OCI-LY3 (cell line): ENCODE measurements at regions not wholly inside any gene's neighbourhood (a gene's known extent, or its start where the extent isn't known, plus 50 kb on each side); places are given as distances from the start of the nearest gene placed in this dataset.

Experiments used
- H2AFZ ChIP-seq: fragments of 200-600, 300-600 bp; shearing (Covaris generic); 2 replicates; pipeline ENCODE4 v1.6.0; 2014; ENCODE audit warnings: antibody characterized with exemption, low read depth, low read length
- H3K27ac ChIP-seq: fragments of 200-600, 300-600 bp; sonication (generic); 2 replicates; pipeline ENCODE4 v1.5.1; 2014; ENCODE audit warnings: mild to moderate bottlenecking, low read length, moderate library complexity, mixed read lengths
- H3K27me3 ChIP-seq: fragments of 200-600, 300-600 bp; sonication (generic); 2 replicates; pipeline ENCODE4 v1.6.1; 2014; ENCODE audit warnings: low read depth, low read length, mixed read lengths
- H3K36me3 ChIP-seq: fragments of 200-600, 300-600 bp; sonication (generic); replicated peaks from 2 replicates; pipeline ENCODE3; 2014; ENCODE audit warnings: low read depth, low read length, mixed read lengths
- H3K4me1 ChIP-seq: fragments of 300-600, 200-600 bp; sonication (generic); 2 replicates; pipeline ENCODE4 v1.6.1; 2014; ENCODE audit warnings: low read length, mixed read lengths
- H3K4me2 ChIP-seq: fragments of 200-600, 300-600 bp; sonication (generic); 2 replicates; pipeline ENCODE4 v1.6.1; 2014; ENCODE audit warnings: low read length, mixed read lengths
- H3K4me3 ChIP-seq: fragments of 300-600, 200-600 bp; sonication (generic); 2 replicates; pipeline ENCODE4 v1.5.1; 2014; ENCODE audit warnings: antibody characterized with exemption, mild to moderate bottlenecking, low read length, moderate library complexity
- H3K79me2 ChIP-seq: fragments of 300-600, 200-600 bp; shearing (Covaris generic); 2 replicates; pipeline ENCODE4 v1.6.1; 2014; ENCODE audit warnings: mild to moderate bottlenecking, low read length, mixed read lengths
- H3K9ac ChIP-seq: fragments of 300-600, 200-600 bp; shearing (Covaris generic); 2 replicates; pipeline ENCODE4 v1.6.0; 2014; ENCODE audit warnings: mild to moderate bottlenecking, low read length, moderate library complexity
- H3K9me3 ChIP-seq: fragments of 200-600, 300-600 bp; shearing (Covaris generic); 2 replicates; pipeline ENCODE4 v1.6.1; 2014; ENCODE audit warnings: low read length, mixed read lengths; ENCODE audit not compliant: insufficient read depth
- H4K20me1 ChIP-seq: fragments of 200-600, 300-600 bp; sonication (generic); 2 replicates; pipeline ENCODE4 v1.6.1; 2016; ENCODE audit warnings: low read length, mixed read lengths; ENCODE audit not compliant: insufficient read depth
- CTCF ChIP-seq: fragments of 200-600, 300-600 bp; sonication (generic); IDR thresholded peaks from 2 replicates; pipeline ENCODE4 v1.5.1; 2014; ENCODE audit warnings: antibody characterized with exemption, low read length, low read depth
- EZH2phosphoT487 ChIP-seq: fragments of 200-600 bp; shearing (Covaris generic); IDR thresholded peaks from 2 replicates; pipeline ENCODE4 v1.6.1; 2018; ENCODE audit warnings: antibody characterized with exemption, mixed run types, low read depth

DNA sequence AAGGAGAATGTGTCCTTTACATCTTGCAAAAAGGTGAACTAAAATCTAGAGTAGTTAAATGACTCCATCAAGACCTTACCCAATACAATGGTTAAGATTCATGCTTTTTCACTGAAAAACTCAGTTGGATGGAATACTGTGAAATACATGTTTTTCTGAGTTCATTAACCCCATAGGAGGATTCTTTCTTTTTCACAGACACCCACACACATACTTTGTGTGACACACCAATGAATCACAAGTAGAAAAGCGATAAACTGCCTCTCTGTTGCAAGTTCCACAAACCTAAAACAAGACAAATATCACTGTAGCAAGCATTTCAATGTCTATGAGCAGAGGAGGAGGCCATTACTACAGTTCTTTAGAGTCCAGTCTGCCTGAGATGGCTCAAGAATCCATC lies 258.8 kb upstream of the CDH5 start:
- Histone ChIP-seq H3K9me3 (no peaks in the 10 kb centered on the region), H4K20me1 (no peaks in the 10 kb centered on the region), H3K4me2 (no peak overlapping the region), H3K27me3 (peaks cover 22% of the 10 kb centered on the region), H2AFZ (no peak overlapping the region), H3K36me3 (no peaks in the 10 kb centered on the region), H3K4me1 (no peaks in the 10 kb centered on the region), H3K9ac (no peak overlapping the region), H3K27ac (no peak overlapping the region), H3K4me3 (no peak overlapping the region), H3K79me2 (no peaks in the 10 kb centered on the region)
- TF ChIP-seq CTCF: no peak
- no peak for TF ChIP-seq EZH2phosphoT487

DNA sequence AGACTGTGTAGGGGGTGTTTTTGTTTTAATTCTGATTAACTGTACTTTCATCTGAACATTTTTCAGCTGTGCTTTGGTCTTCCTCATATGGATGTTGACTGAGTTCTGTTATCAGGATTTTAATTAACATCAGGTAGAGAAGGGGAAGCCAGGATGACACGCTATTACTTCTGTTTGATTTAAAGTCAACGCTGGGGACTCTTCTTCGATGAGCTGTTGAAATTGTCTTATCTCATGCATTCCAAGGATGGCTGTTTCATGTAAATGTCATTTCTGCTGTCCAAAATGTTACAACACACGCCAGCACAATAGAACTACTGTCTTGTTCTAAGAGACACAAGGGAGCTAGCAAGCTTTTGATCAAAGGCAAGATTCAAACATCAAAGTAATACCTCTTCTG lies 263.3 kb upstream of the CDH5 start:
- H3K36me3 ChIP-seq: no peaks in the 10 kb centered on the region
- no peaks in the 10 kb centered on the region for H3K79me2 ChIP-seq
- peaks cover 7% of the 10 kb centered on the region; the same call in 1 of the 2 replicates for H3K27me3 ChIP-seq
- no peaks in the 10 kb centered on the region for H3K4me1 ChIP-seq
- H4K20me1 ChIP-seq: no peaks in the 10 kb centered on the region
- no peak overlapping the region for H3K9ac ChIP-seq
- no peak overlapping the region for H3K27ac ChIP-seq
- H2AFZ ChIP-seq: no peak overlapping the region
- H3K9me3 ChIP-seq: no peaks in the 10 kb centered on the region
- H3K4me3 ChIP-seq: no peak overlapping the region
- TF ChIP-seq CTCF (no peak), EZH2phosphoT487 (no peak)
- no peak overlapping the region for H3K4me2 ChIP-seq

GRCh38 chr16:66099306-66099705 lies 267.2 kb upstream of the CDH5 start:
- no peak overlapping the region for H3K4me2 ChIP-seq
- no peaks in the 10 kb centered on the region for H3K9me3 ChIP-seq
- H4K20me1 ChIP-seq: no peaks in the 10 kb centered on the region
- H3K4me3 ChIP-seq: no peak overlapping the region
- no peaks in the 10 kb centered on the region for H3K79me2 ChIP-seq
- H3K9ac ChIP-seq: no peak overlapping the region
- H3K27me3 ChIP-seq: no peaks in the 10 kb centered on the region
- H2AFZ ChIP-seq: no peak overlapping the region
- no peak for TF ChIP-seq EZH2phosphoT487
- no peaks in the 10 kb centered on the region for H3K36me3 ChIP-seq
- no peak overlapping the region for H3K27ac ChIP-seq
- H3K4me1 ChIP-seq: no peaks in the 10 kb centered on the region

DNA sequence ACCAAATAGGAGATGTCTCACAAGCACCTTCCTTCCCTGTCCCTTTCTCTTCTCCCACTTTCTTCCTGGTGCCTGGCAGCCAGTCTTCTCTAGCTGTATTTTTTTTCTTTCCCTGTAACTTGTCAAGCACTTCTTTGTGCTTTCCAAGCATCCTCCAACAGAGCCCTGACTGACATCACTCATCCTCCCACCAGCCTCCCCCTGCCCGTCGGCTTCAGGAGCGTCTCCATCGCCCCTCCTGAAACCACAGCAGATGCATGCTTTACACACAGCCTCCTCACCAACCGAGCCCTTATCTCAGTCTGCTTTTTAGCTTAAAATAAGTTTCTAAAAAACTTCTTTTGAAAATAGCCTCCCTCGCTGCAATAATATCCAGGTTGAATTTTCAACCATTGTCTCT lies 268.7 kb upstream of the CDH5 start:
- Histone ChIP-seq H3K9ac (no peak overlapping the region), H3K27me3 (no peaks in the 10 kb centered on the region), H3K36me3 (no peaks in the 10 kb centered on the region), H3K4me1 (no peaks in the 10 kb centered on the region), H3K4me3 (no peak overlapping the region), H3K9me3 (no peaks in the 10 kb centered on the region), H4K20me1 (no peaks in the 10 kb centered on the region), H2AFZ (no peak overlapping the region), H3K27ac (no peak overlapping the region), H3K79me2 (no peaks in the 10 kb centered on the region), H3K4me2 (no peak overlapping the region)
- TF ChIP-seq EZH2phosphoT487 (no peak), CTCF (no peak)

DNA sequence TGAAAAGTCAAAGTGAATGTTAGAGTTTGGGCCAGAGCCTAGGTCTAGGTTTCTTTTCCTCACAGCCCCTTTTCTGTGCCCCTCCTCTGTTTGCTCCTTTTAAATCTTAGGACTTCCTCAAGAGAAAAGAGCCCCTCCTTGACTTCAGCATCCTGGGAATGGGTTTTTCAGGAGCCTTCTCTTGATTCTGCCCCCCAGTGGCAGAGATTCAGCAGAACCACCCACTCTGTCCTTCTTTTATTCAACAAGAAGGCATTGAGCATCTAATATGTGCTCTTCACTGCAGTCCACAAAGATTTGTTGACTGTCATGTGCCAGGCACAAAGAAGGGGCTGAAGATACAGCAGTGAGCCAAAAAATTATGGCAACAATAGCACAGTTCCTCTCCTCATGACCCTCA lies 270.8 kb upstream of the CDH5 start:
- Histone ChIP-seq H4K20me1 (no peaks in the 10 kb centered on the region), H3K9me3 (no peaks in the 10 kb centered on the region), H2AFZ (no peak overlapping the region), H3K27ac (no peak overlapping the region), H3K27me3 (no peaks in the 10 kb centered on the region), H3K4me3 (no peak overlapping the region), H3K36me3 (no peaks in the 10 kb centered on the region), H3K79me2 (no peaks in the 10 kb centered on the region), H3K4me1 (no peaks in the 10 kb centered on the region), H3K9ac (no peak overlapping the region), H3K4me2 (no peak overlapping the region)
- TF ChIP-seq CTCF (no peak; the same call in 1 of the 2 replicates), EZH2phosphoT487 (no peak)
